SK-N-SH (cell line): ENCODE measurements at regions not wholly inside any gene's neighbourhood (a gene's known extent, or its start where the extent isn't known, plus 50 kb on each side); places are given as distances from the start of the nearest gene placed in this dataset.

Source experiments
- CTCF ChIP-seq: fragments of 200-600 bp; sonication (generic); IDR thresholded peaks from 2 replicates; pipeline ENCODE4 v1.6.1; 2017; ENCODE audit warnings: antibody characterized with exemption, mild to moderate bottlenecking, moderate library complexity
- EP300 ChIP-seq, 2 experiments: IDR thresholded peaks; 2 replicates each; pipeline versions ENCODE4 v1.4.0 to v1.6.1; 2012; ENCODE audit warnings: borderline replicate concordance in 1 of 2, low read depth in 1 of 2, low read length in 1 of 2
- EZH2phosphoT487 ChIP-seq: fragments of 200-600 bp; sonication (generic); IDR thresholded peaks from 2 replicates; pipeline ENCODE4 v1.6.1; 2017; ENCODE audit warnings: low read depth, mixed run types, mild to moderate bottlenecking, antibody characterized with exemption, moderate library complexity, borderline replicate concordance
- FOXJ3 ChIP-seq: sonication (generic); formaldehyde crosslinking; IDR thresholded peaks from 2 replicates; pipeline ENCODE4 v1.5.1; 2020; ENCODE audit warnings: mild to moderate bottlenecking, missing genetic modification reagents
- JUND ChIP-seq: IDR thresholded peaks from 2 replicates; pipeline ENCODE4 v1.4.0; 2012
- MXI1 ChIP-seq: IDR thresholded peaks from 2 replicates; pipeline ENCODE4 v1.6.1; 2012; ENCODE audit warnings: mild to moderate bottlenecking, low read depth, low read length, improper control_type of control experiment
- NFIC ChIP-seq: IDR thresholded peaks from 2 replicates; pipeline ENCODE4 v1.4.0; 2012; ENCODE audit warnings: borderline replicate concordance
- NRF1 ChIP-seq: IDR thresholded peaks from 2 replicates; pipeline ENCODE4 v1.6.1; 2012; ENCODE audit warnings: low read depth, mild to moderate bottlenecking, low read length
- POLR2AphosphoS5 ChIP-seq: IDR thresholded peaks from 2 replicates; pipeline ENCODE4 v1.6.1; 2012; ENCODE audit warnings: low read depth, low read length
- RAD21 ChIP-seq: IDR thresholded peaks from 2 replicates; pipeline ENCODE4 v1.6.1; 2012; ENCODE audit warnings: mild to moderate bottlenecking, low read length
- RCOR1 ChIP-seq: fragments of 150-350 bp; IDR thresholded peaks from 2 replicates; pipeline ENCODE4 v1.6.1; 2017; ENCODE audit warnings: antibody characterized with exemption, low read length
- YY1 ChIP-seq: IDR thresholded peaks from 2 replicates; pipeline ENCODE4 v1.4.0; 2012; ENCODE audit warnings: low read depth, mild to moderate bottlenecking
- TF ChIP-seq, protein P1 (sequence below): IDR thresholded peaks from 2 replicates; pipeline ENCODE4 v1.6.1; 2012; ENCODE audit warnings: mild to moderate bottlenecking, low read depth, low read length, moderate library complexity
- TF ChIP-seq, protein P2 (sequence below): IDR thresholded peaks from 2 replicates; pipeline ENCODE4 v1.4.0; 2012; ENCODE audit warnings: low read depth, borderline replicate concordance

GRCh38 chr17:36721560-36722120 is 120.3 kb downstream of the MRM1 start:
- TF ChIP-seq CTCF: no peak
- no peak for TF ChIP-seq RCOR1
- no peak for TF ChIP-seq POLR2AphosphoS5
- no peak for TF ChIP-seq EZH2phosphoT487
- TF ChIP-seq, protein P1, sequence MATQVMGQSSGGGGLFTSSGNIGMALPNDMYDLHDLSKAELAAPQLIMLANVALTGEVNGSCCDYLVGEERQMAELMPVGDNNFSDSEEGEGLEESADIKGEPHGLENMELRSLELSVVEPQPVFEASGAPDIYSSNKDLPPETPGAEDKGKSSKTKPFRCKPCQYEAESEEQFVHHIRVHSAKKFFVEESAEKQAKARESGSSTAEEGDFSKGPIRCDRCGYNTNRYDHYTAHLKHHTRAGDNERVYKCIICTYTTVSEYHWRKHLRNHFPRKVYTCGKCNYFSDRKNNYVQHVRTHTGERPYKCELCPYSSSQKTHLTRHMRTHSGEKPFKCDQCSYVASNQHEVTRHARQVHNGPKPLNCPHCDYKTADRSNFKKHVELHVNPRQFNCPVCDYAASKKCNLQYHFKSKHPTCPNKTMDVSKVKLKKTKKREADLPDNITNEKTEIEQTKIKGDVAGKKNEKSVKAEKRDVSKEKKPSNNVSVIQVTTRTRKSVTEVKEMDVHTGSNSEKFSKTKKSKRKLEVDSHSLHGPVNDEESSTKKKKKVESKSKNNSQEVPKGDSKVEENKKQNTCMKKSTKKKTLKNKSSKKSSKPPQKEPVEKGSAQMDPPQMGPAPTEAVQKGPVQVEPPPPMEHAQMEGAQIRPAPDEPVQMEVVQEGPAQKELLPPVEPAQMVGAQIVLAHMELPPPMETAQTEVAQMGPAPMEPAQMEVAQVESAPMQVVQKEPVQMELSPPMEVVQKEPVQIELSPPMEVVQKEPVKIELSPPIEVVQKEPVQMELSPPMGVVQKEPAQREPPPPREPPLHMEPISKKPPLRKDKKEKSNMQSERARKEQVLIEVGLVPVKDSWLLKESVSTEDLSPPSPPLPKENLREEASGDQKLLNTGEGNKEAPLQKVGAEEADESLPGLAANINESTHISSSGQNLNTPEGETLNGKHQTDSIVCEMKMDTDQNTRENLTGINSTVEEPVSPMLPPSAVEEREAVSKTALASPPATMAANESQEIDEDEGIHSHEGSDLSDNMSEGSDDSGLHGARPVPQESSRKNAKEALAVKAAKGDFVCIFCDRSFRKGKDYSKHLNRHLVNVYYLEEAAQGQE: no peak
- TF ChIP-seq, protein P2, sequence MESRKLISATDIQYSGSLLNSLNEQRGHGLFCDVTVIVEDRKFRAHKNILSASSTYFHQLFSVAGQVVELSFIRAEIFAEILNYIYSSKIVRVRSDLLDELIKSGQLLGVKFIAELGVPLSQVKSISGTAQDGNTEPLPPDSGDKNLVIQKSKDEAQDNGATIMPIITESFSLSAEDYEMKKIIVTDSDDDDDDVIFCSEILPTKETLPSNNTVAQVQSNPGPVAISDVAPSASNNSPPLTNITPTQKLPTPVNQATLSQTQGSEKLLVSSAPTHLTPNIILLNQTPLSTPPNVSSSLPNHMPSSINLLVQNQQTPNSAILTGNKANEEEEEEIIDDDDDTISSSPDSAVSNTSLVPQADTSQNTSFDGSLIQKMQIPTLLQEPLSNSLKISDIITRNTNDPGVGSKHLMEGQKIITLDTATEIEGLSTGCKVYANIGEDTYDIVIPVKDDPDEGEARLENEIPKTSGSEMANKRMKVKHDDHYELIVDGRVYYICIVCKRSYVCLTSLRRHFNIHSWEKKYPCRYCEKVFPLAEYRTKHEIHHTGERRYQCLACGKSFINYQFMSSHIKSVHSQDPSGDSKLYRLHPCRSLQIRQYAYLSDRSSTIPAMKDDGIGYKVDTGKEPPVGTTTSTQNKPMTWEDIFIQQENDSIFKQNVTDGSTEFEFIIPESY: no peak
- TF ChIP-seq EP300 (IDR thresholded peaks at IDR 0.05; ENCODE audit: borderline replicate concordance in 1 of 2, low read depth in 1 of 2, low read length in 1 of 2): no peak
- no peak for TF ChIP-seq FOXJ3
- no peak for TF ChIP-seq YY1
- TF ChIP-seq MXI1: no peak
- no peak for TF ChIP-seq RAD21
- TF ChIP-seq NFIC: no peak
- no peak for TF ChIP-seq JUND
- no peak for TF ChIP-seq NRF1
